Neural cell (in vitro differentiated cells): ENCODE measurements at regions not wholly inside any gene's neighbourhood (a gene's known extent, or its start where the extent isn't known, plus 50 kb on each side); places are given as distances from the start of the nearest gene placed in this dataset.

Experiments
- H2AFZ ChIP-seq: fragments of 200-600, 300-800 bp; sonication (generic), shearing (Covaris generic); 2 replicates; pipeline ENCODE4 v1.6.0; 2014; ENCODE audit warnings: low read depth, mild to moderate bottlenecking, antibody characterized with exemption, low read length, moderate library complexity
- H3F3A ChIP-seq: fragments of 200-600 bp; shearing (Covaris generic); 2 replicates; pipeline ENCODE4 v1.6.1; 2016; ENCODE audit warnings: mild to moderate bottlenecking, moderate library complexity, mixed read lengths, antibody characterized with exemption, low read length; ENCODE audit not compliant: insufficient read depth, poor library complexity, severe bottlenecking
- H3K27ac ChIP-seq: fragments of 200-600, 300-800 bp; sonication (generic), shearing (Covaris generic); 2 replicates; pipeline ENCODE4 v1.5.1; 2014; ENCODE audit warnings: mild to moderate bottlenecking, low read length, moderate library complexity
- H3K27me3 ChIP-seq: fragments of 300-800, 200-600 bp; sonication (generic), shearing (Covaris generic); 2 replicates; pipeline ENCODE4 v1.6.0; 2014; ENCODE audit warnings: mild to moderate bottlenecking, low read depth, low read length, moderate library complexity; ENCODE audit not compliant: insufficient read depth
- H3K36me3 ChIP-seq: fragments of 300-800, 200-600 bp; sonication (generic), shearing (Covaris generic); 2 replicates; pipeline ENCODE4 v1.5.1; 2014; ENCODE audit warnings: mild to moderate bottlenecking, antibody characterized with exemption, low read length, moderate library complexity; ENCODE audit not compliant: insufficient read depth
- H3K4me2 ChIP-seq: fragments of 300-800, 200-600 bp; sonication (generic), shearing (Covaris generic); 2 replicates; pipeline ENCODE4 v1.6.0; 2014; ENCODE audit warnings: mild to moderate bottlenecking, low read length
- H3K4me3 ChIP-seq: fragments of 300-800, 200-600 bp; sonication (generic), shearing (Covaris generic); 2 replicates; pipeline ENCODE4 v1.5.1; 2014; ENCODE audit warnings: mild to moderate bottlenecking, low read length, moderate library complexity
- H3K79me2 ChIP-seq: fragments of 200-600 bp; shearing (Covaris generic); replicated peaks from 2 replicates; pipeline ENCODE4 v1.6.0; 2014; ENCODE audit warnings: mild to moderate bottlenecking, low read length, moderate library complexity; ENCODE audit not compliant: insufficient read depth
- H3K9ac ChIP-seq: fragments of 300-800, 200-600 bp; sonication (generic), shearing (Covaris generic); 2 replicates; pipeline ENCODE4 v1.6.1; 2016; ENCODE audit warnings: mild to moderate bottlenecking, low read length, mixed read lengths
- H3K9me2 ChIP-seq: fragments of 200-600 bp; shearing (Covaris generic); 2 replicates; pipeline ENCODE4 v1.6.1; 2016; ENCODE audit warnings: mild to moderate bottlenecking, low read length, mixed read lengths; ENCODE audit not compliant: insufficient read depth
- H3K9me3 ChIP-seq: fragments of 200-600, 300-800 bp; sonication (generic), shearing (Covaris generic); 2 replicates; pipeline ENCODE4 v1.6.1; 2016; ENCODE audit warnings: mild to moderate bottlenecking, mixed run types, low read length, moderate library complexity, mixed read lengths
- H4K20me1 ChIP-seq: fragments of 200-600 bp; shearing (Covaris generic); 2 replicates; pipeline ENCODE4 v1.6.1; 2016; ENCODE audit warnings: mild to moderate bottlenecking, mixed run types; ENCODE audit not compliant: insufficient read depth
- CTCF ChIP-seq: fragments of 450-650 bp; IDR thresholded peaks from 2 replicates; pipeline ENCODE4 v1.5.1; 2014; ENCODE audit warnings: antibody characterized with exemption, mild to moderate bottlenecking, moderate library complexity; ENCODE audit not compliant: poor library complexity, severe bottlenecking
- EP300 ChIP-seq: fragments of 450-650 bp; conservative IDR thresholded peaks from 2 replicates; pipeline ENCODE4 v1.6.1; 2014; ENCODE audit warnings: antibody characterized with exemption, mild to moderate bottlenecking, moderate library complexity; ENCODE audit not compliant: poor library complexity, severe bottlenecking
- EZH2 ChIP-seq: fragments of 200-600, 300-800 bp; shearing (Covaris generic), sonication (generic); IDR thresholded peaks from 2 replicates; pipeline ENCODE4 v1.6.1; 2014; ENCODE audit warnings: antibody characterized with exemption, low read length, borderline replicate concordance, mild to moderate bottlenecking; ENCODE audit not compliant: insufficient read depth, poor library complexity, severe bottlenecking
- MXI1 ChIP-seq: fragments of 450-650 bp; conservative IDR thresholded peaks from 2 replicates; pipeline ENCODE4 v1.6.1; 2014; ENCODE audit warnings: antibody characterized with exemption, mild to moderate bottlenecking; ENCODE audit not compliant: poor library complexity, severe bottlenecking
- POLR2AphosphoS5 ChIP-seq: IDR thresholded peaks from 2 replicates; pipeline ENCODE4 v1.6.1; 2012
- RAD21 ChIP-seq: fragments of 450-650 bp; conservative IDR thresholded peaks from 2 replicates; pipeline ENCODE4 v1.6.1; 2014; ENCODE audit warnings: antibody characterized with exemption, mild to moderate bottlenecking, moderate library complexity
- REST ChIP-seq: IDR thresholded peaks from 2 replicates; pipeline ENCODE4 v1.6.1; 2012; ENCODE audit warnings: borderline replicate concordance
- SMC3 ChIP-seq: fragments of 450-650 bp; conservative IDR thresholded peaks from 2 replicates; pipeline ENCODE4 v1.6.1; 2014; ENCODE audit warnings: antibody characterized with exemption, mild to moderate bottlenecking, moderate library complexity; ENCODE audit not compliant: poor library complexity
- TAF1 ChIP-seq: IDR thresholded peaks from 2 replicates; pipeline ENCODE4 v1.6.1; 2012; ENCODE audit warnings: low read depth

DNA sequence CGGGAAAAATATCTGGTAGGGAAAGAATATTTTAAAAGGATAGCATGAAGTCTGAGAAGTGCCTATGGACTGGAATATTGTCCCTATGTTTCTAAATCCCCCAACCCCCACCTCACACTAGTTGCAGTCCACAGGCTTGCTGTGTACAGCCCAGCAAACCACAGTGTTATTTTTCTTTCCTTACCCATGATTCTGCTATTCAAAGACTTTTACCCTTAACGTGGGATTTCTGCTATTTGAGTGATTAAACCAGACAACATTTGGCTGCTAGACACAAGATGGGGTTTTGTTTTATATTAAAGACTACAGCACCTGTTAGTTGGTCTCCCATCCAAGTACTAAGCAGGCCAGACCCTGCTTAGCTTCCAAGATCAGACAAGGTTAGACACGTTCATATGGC is 120.5 kb upstream of the MYO3A start:
- H3K9ac ChIP-seq = no peak overlapping the region
- H3K9me3 ChIP-seq = no peaks in the 10 kb centered on the region
- no peak overlapping the region for H3K4me2 ChIP-seq
- peak overlapping the region; percentile 99 for H3K27ac ChIP-seq
- H2AFZ ChIP-seq = no peak overlapping the region
- TF ChIP-seq EZH2 = no peak
- no peak for TF ChIP-seq TAF1
- TF ChIP-seq EP300 = no peak
- TF ChIP-seq POLR2AphosphoS5 = no peak
- TF ChIP-seq SMC3 = no peak
- TF ChIP-seq CTCF = no peak
- no peak for TF ChIP-seq RAD21
- no peak for TF ChIP-seq MXI1
- H3K79me2 ChIP-seq = peaks cover 4% of the 10 kb centered on the region
- H3K4me3 ChIP-seq = no peak overlapping the region
- H4K20me1 ChIP-seq = no peaks in the 10 kb centered on the region
- no peaks in the 10 kb centered on the region for H3K36me3 ChIP-seq
- no peaks in the 10 kb centered on the region for H3K9me2 ChIP-seq
- peaks cover 26% of the 10 kb centered on the region for H3F3A ChIP-seq
- no peaks in the 10 kb centered on the region for H3K27me3 ChIP-seq

DNA sequence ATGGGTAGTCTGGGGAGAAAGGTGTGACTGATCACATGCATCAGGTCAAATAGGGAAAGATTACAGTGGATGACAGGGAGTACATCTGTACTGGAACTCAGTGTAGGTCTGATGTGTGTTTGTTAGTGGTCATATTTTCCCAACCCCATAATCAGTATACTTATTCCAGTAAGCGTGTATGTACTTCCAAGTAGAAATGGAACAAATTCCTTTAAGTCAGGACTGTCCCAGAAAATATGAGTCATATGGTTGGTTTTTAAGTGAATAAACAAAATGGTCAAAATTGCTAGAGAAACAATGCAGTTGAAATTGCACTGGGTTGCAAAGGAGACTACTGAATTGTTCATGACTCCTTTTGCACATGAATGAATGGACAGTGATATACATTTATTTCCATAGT is 118.8 kb upstream of the MYO3A start:
- no peaks in the 10 kb centered on the region for H4K20me1 ChIP-seq
- peak overlapping the region; percentile 73 for H3K9ac ChIP-seq
- H2AFZ ChIP-seq = no peak overlapping the region
- H3K27me3 ChIP-seq = no peaks in the 10 kb centered on the region
- H3F3A ChIP-seq = peaks cover 30% of the 10 kb centered on the region
- peak overlapping the region; percentile 99 for H3K27ac ChIP-seq
- no peaks in the 10 kb centered on the region for H3K9me3 ChIP-seq
- TF ChIP-seq MXI1 = no peak
- no peak for TF ChIP-seq REST
- TF ChIP-seq POLR2AphosphoS5 = no peak
- H3K79me2 ChIP-seq = peaks cover 4% of the 10 kb centered on the region
- peak overlapping the region; percentile 41 for H3K4me2 ChIP-seq
- peak overlapping the region; percentile 49 for H3K4me3 ChIP-seq
- H3K9me2 ChIP-seq = no peaks in the 10 kb centered on the region
- no peaks in the 10 kb centered on the region for H3K36me3 ChIP-seq
